ENCODE measurements at regions not wholly inside any gene's neighbourhood (a gene's known extent, or its start where the extent isn't known, plus 50 kb on each side); places are given as distances from the start of the nearest gene placed in this dataset.

- TF ChIP-seq CTCF (IDR thresholded peaks at IDR 0.05; ENCODE audit: low read depth, low read length) (no peak), EZH2phosphoT487 (IDR thresholded peaks at IDR 0.05; ENCODE audit: low read depth) (no peak)
Measured at GRCh38 chr18:78069784-78070664, 820.4 kb downstream of the GALR1 start.
